Liver (tissue), 8 donors: ENCODE measurements at regions not wholly inside any gene's neighbourhood (a gene's known extent, or its start where the extent isn't known, plus 50 kb on each side); places are given as distances from the start of the nearest gene placed in this dataset.

Experiments used
- DNase-seq: peaks from one replicate; pipeline ENCODE4 v3.0.0-alpha.2; 2017; ENCODE audit warnings: low spot score
- H3K27ac ChIP-seq, 2 donors: one replicate each; pipeline ENCODE4 v1.7.0; 2013; ENCODE audit warnings: inconsistent platforms in 2 of 2, low read length in 2 of 2, control low read depth in 1 of 2, low read depth in 1 of 2, mild to moderate bottlenecking in 1 of 2
- H3K27me3 ChIP-seq, 4 donors: one replicate each; pipeline versions ENCODE4 v1.6.1 to v1.7.0; 2013; ENCODE audit warnings: low read length in 3 of 4, inconsistent platforms in 1 of 4, mild to moderate bottlenecking in 1 of 4, moderate library complexity in 1 of 4; ENCODE audit not compliant: control insufficient read depth in 4 of 4, insufficient read depth in 4 of 4
- H3K36me3 ChIP-seq, 4 donors: one replicate each; pipeline versions ENCODE4 v1.6.1 to v1.7.0; 2013; ENCODE audit warnings: low read length in 3 of 4, mild to moderate bottlenecking in 3 of 4, low read depth in 1 of 4, moderate library complexity in 1 of 4; ENCODE audit not compliant: control insufficient read depth in 4 of 4, insufficient read depth in 3 of 4
- H3K4me1 ChIP-seq, 4 donors: one replicate each; pipeline versions ENCODE4 v1.6.1 to v1.7.0; 2013; ENCODE audit warnings: low read length in 3 of 4, mild to moderate bottlenecking in 3 of 4, moderate library complexity in 1 of 4; ENCODE audit not compliant: control insufficient read depth in 4 of 4, insufficient read depth in 4 of 4
- H3K4me3 ChIP-seq, 3 donors: one replicate each; pipeline versions ENCODE4 v1.6.1 to v1.7.0; 2013; ENCODE audit warnings: low read length in 3 of 3, control low read depth in 1 of 3, low read depth in 1 of 3, mild to moderate bottlenecking in 1 of 3
- H3K9ac ChIP-seq, 2 donors: one replicate each; pipeline ENCODE4 v1.7.0; 2013; ENCODE audit warnings: low read length in 2 of 2, mild to moderate bottlenecking in 2 of 2, moderate library complexity in 2 of 2, control low read depth in 1 of 2, low read depth in 1 of 2
- H3K9me3 ChIP-seq, 4 donors: one replicate each; pipeline versions ENCODE4 v1.6.1 to v1.7.0; 2013; ENCODE audit warnings: low read length in 3 of 4; ENCODE audit not compliant: control insufficient read depth in 4 of 4
- CTCF ChIP-seq: fragments of 150-350 bp; IDR thresholded peaks from 2 replicates; pipeline ENCODE4 v1.5.1; 2017; ENCODE audit warnings: improper control_type of control experiment, low read depth, low read length; ENCODE audit not compliant: missing input control
- EGR1 ChIP-seq, 2 donors: IDR thresholded peaks; 2 replicates each; pipeline ENCODE4 v1.6.1; 2016 to 2018; ENCODE audit warnings: antibody characterized with exemption in 2 of 2, low read depth in 2 of 2
- FOXA1 ChIP-seq: IDR thresholded peaks from 2 replicates; pipeline ENCODE4 v1.6.1; 2016; ENCODE audit warnings: antibody characterized with exemption
- FOXA2 ChIP-seq: IDR thresholded peaks from 2 replicates; pipeline ENCODE4 v1.6.1; 2016; ENCODE audit warnings: antibody characterized with exemption
- GABPA ChIP-seq, 2 donors: IDR thresholded peaks in 1 of 2; conservative IDR thresholded peaks in 1 of 2; 2 replicates each; pipeline ENCODE4 v1.6.1; 2016; ENCODE audit warnings: antibody characterized with exemption in 2 of 2, mild to moderate bottlenecking in 1 of 2, moderate library complexity in 1 of 2
- HNF4A ChIP-seq, 2 donors: conservative IDR thresholded peaks; 2 replicates each; pipeline ENCODE4 v1.6.1; 2016; ENCODE audit warnings: antibody characterized with exemption in 2 of 2, mild to moderate bottlenecking in 2 of 2
- HNF4G ChIP-seq: IDR thresholded peaks from 2 replicates; pipeline ENCODE4 v1.6.1; 2016; ENCODE audit warnings: antibody characterized with exemption
- JUND ChIP-seq, 2 donors: IDR thresholded peaks; 2 replicates each; pipeline ENCODE4 v1.6.1; 2016; ENCODE audit warnings: antibody characterized with exemption in 2 of 2
- NR2F2 ChIP-seq: IDR thresholded peaks from 2 replicates; pipeline ENCODE4 v1.6.1; 2016; ENCODE audit warnings: antibody characterized with exemption
- RAD21 ChIP-seq, 2 donors: IDR thresholded peaks; 2 replicates each; pipeline ENCODE4 v1.6.1; 2016; ENCODE audit warnings: antibody characterized with exemption in 2 of 2, mild to moderate bottlenecking in 2 of 2
- REST ChIP-seq: IDR thresholded peaks from 2 replicates; pipeline ENCODE4 v1.6.1; 2016; ENCODE audit warnings: antibody characterized with exemption, mild to moderate bottlenecking
- RXRA ChIP-seq, 2 donors: IDR thresholded peaks; 2 replicates each; pipeline ENCODE4 v1.6.1; 2017 to 2018; ENCODE audit warnings: antibody characterized with exemption in 2 of 2, mild to moderate bottlenecking in 1 of 2
- SP1 ChIP-seq: IDR thresholded peaks from 2 replicates; pipeline ENCODE4 v1.6.1; 2018; ENCODE audit warnings: antibody characterized with exemption, mild to moderate bottlenecking
- TAF1 ChIP-seq: conservative IDR thresholded peaks from 2 replicates; pipeline ENCODE4 v1.6.1; 2016; ENCODE audit warnings: antibody characterized with exemption, mild to moderate bottlenecking
- YY1 ChIP-seq: IDR thresholded peaks from 2 replicates; pipeline ENCODE4 v1.6.1; 2016; ENCODE audit warnings: antibody characterized with exemption, mild to moderate bottlenecking
- WGBS: extraction: QIAGEN DNeasy Blood & Tissue Kit; methylation state at CpG from one replicate; pipeline ENCODE4 v1.1.7; 2013; 5-methylcytosine and 5-hydroxymethylcytosine counted together
- TF ChIP-seq, protein P1 (sequence below): IDR thresholded peaks from 2 replicates; pipeline ENCODE4 v1.6.1; 2016; ENCODE audit warnings: antibody characterized with exemption
- TF ChIP-seq, protein P2 (sequence below): IDR thresholded peaks from 2 replicates; pipeline ENCODE4 v1.6.1; 2016; ENCODE audit warnings: antibody characterized with exemption
- TF ChIP-seq, protein P3 (sequence below): IDR thresholded peaks from 2 replicates; pipeline ENCODE4 v1.6.1; 2016; ENCODE audit warnings: antibody characterized with exemption
- donor health status: healthy.
- donor health status: healthy.
- donor health status: healthy.
- donor health status: healthy.
- donor health status: healthy.

DNA sequence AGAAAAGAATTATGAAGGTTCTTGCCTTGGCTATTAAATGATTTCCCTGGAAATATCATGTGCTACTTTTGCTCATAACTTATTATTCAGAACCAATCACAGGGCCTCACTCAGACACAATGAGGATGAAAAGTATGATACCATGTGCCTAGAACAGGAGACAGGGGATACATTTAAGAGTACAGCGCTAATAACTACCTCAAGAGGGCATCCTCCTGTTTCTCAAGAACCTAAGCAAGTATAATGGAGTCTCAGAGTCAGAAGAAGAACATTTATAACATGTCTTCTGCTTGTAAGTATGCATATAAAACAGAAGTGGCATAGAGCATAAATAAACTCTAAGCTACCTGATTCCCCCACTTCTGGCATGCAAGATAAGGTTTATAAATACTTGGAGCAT, 125.4 kb upstream of the MME start:
- no peak for TF ChIP-seq YY1
- no peak for TF ChIP-seq HNF4A (conservative IDR thresholded peaks at IDR 0.05)
- TF ChIP-seq FOXA1, result no peak
- TF ChIP-seq RAD21 (IDR thresholded peaks at IDR 0.05), result peak; percentile 66 to 68
- TF ChIP-seq FOXA2, result no peak
- no peak for TF ChIP-seq GABPA (IDR thresholded peaks at IDR 0.05 in 1 of 2, conservative IDR thresholded peaks at IDR 0.05 in 1 of 2)
- TF ChIP-seq CTCF, result peak; percentile 20
- peaks cover 0 to 2% (median 0%) of the 10 kb centered on the region in 4 donors for H3K9me3 ChIP-seq
- no peak overlapping the region for H3K9ac ChIP-seq
- no peaks in the 10 kb centered on the region for H3K36me3 ChIP-seq
- no peaks in the 10 kb centered on the region for H3K4me1 ChIP-seq
- H3K27me3 ChIP-seq, result no peaks in the 10 kb centered on the region
- H3K4me3 ChIP-seq, result no peak overlapping the region
- no peak for DNase-seq
- 24% methylated on average over 1 of the region's 1 CpG for WGBS
- H3K27ac ChIP-seq, result no peak overlapping the region

DNA sequence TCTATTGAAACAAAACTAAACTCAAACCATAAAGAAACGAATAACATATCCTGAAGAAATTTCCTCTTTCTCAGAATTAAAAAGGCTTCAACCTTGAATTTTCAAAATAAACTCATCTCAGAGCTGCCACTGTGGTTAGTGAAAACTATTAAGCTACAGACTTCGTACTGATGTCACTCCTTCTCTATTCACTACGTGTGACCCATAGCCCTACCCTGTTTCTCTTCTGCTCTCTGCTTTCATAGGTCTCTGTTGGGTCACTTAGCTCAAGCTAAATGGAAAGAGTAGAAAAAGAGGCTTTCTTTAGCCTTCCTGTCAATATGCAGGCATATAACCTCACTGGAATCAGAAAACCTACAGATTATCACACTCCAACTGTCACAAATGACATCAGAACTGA, 126.6 kb upstream of the MME start:
- Histone ChIP-seq H3K9ac (no peak overlapping the region), H3K9me3 (peaks cover 0 to under 1% (median 0%) of the 10 kb centered on the region in 4 donors), H3K27me3 (no peaks in the 10 kb centered on the region), H3K27ac (no peak overlapping the region), H3K36me3 (no peaks in the 10 kb centered on the region), H3K4me1 (no peaks in the 10 kb centered on the region), H3K4me3 (no peak overlapping the region)
- TF ChIP-seq NR2F2 (no peak), HNF4G (no peak), JUND (IDR thresholded peaks at IDR 0.05) (no peak), RXRA (IDR thresholded peaks at IDR 0.05) (no peak), RAD21 (IDR thresholded peaks at IDR 0.05) (no peak), REST (no peak), YY1 (no peak), FOXA2 (no peak), TAF1 (no peak), CTCF (no peak), GABPA (IDR thresholded peaks at IDR 0.05 in 1 of 2, conservative IDR thresholded peaks at IDR 0.05 in 1 of 2) (no peak), SP1 (no peak), EGR1 (IDR thresholded peaks at IDR 0.05; ENCODE audit: low read depth in 2 of 2) (no peak), HNF4A (conservative IDR thresholded peaks at IDR 0.05) (no peak), FOXA1 (no peak)
- TF ChIP-seq, protein P1, sequence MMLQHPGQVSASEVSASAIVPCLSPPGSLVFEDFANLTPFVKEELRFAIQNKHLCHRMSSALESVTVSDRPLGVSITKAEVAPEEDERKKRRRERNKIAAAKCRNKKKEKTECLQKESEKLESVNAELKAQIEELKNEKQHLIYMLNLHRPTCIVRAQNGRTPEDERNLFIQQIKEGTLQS, result no peak
- TF ChIP-seq, protein P2, sequence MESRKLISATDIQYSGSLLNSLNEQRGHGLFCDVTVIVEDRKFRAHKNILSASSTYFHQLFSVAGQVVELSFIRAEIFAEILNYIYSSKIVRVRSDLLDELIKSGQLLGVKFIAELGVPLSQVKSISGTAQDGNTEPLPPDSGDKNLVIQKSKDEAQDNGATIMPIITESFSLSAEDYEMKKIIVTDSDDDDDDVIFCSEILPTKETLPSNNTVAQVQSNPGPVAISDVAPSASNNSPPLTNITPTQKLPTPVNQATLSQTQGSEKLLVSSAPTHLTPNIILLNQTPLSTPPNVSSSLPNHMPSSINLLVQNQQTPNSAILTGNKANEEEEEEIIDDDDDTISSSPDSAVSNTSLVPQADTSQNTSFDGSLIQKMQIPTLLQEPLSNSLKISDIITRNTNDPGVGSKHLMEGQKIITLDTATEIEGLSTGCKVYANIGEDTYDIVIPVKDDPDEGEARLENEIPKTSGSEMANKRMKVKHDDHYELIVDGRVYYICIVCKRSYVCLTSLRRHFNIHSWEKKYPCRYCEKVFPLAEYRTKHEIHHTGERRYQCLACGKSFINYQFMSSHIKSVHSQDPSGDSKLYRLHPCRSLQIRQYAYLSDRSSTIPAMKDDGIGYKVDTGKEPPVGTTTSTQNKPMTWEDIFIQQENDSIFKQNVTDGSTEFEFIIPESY, result no peak
- TF ChIP-seq, protein P3, sequence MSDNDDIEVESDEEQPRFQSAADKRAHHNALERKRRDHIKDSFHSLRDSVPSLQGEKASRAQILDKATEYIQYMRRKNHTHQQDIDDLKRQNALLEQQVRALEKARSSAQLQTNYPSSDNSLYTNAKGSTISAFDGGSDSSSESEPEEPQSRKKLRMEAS, result no peak
- WGBS, result 51% methylated on average over 3 of the region's 3 CpGs
- DNase-seq, result no peak
